ENCODE measurements at regions not wholly inside any gene's neighbourhood (a gene's known extent, or its start where the extent isn't known, plus 50 kb on each side); places are given as distances from the start of the nearest gene placed in this dataset.
"Not testable (repeated sequence)": the region's sequence is repeated elsewhere in the genome, so short reads cannot be mapped to it uniquely, and the experiment has no call there.

GRCh38 chr6:11845664-11846577 lies 67.3 kb upstream of the ADTRP start:
- Histone ChIP-seq H3K4me1 (ENCODE audit: control insufficient read depth, insufficient read depth, low read length) (peaks cover 9% of the 10 kb centered on the region), H3K9me3 (ENCODE audit: control insufficient read depth, insufficient read depth, low read depth, low read length) (no peaks in the 10 kb centered on the region), H3K4me3 (ENCODE audit: low read depth, low read length) (no peak overlapping the region), H3K27ac (ENCODE audit: extremely low read depth, low read depth, low read length) (no peak overlapping the region), H3K36me3 (ENCODE audit: control insufficient read depth in 2 of 2, insufficient read depth in 1 of 2, low read length in 2 of 2) (no peaks in the 10 kb centered on the region)
- CTCF ChIA-PET: interaction anchor here (0.6 kb wide), 1 partner anchor 74 kb away, joined by 3 read pairs; no protein-coding TSS in a partner anchor
- POLR2A ChIA-PET: no interaction called here
- no peak for TF ChIP-seq ZNF626 (tag by site-specific recombination; IDR thresholded peaks at IDR 0.05)
- no peak for TF ChIP-seq KLF9 (tag by site-specific recombination; IDR thresholded peaks at IDR 0.05; ENCODE audit: low read depth)
- no peak for TF ChIP-seq HOXA7 (CRISPR knock-in tag; IDR thresholded peaks at IDR 0.05; ENCODE audit: borderline replicate concordance)
- TF ChIP-seq ZNF133 (tag by site-specific recombination; IDR thresholded peaks at IDR 0.05): no peak
- TF ChIP-seq ZNF596 (tag by site-specific recombination; IDR thresholded peaks at IDR 0.05): no peak
- no peak for TF ChIP-seq ZNF26 (tag by site-specific recombination; IDR thresholded peaks at IDR 0.05)
- no peak for TF ChIP-seq ZNF449 (tag by site-specific recombination; IDR thresholded peaks at IDR 0.05)

GRCh38 chr6:11842795-11843194 lies 64.2 kb upstream of the ADTRP start:
- H3K4me1 ChIP-seq (ENCODE audit: control insufficient read depth, insufficient read depth, low read length); CTCF ChIA-PET; H3K9me3 ChIP-seq (ENCODE audit: control insufficient read depth, insufficient read depth, low read depth, low read length); H3K4me3 ChIP-seq (ENCODE audit: low read depth, low read length); POLR2A ChIA-PET; H3K27ac ChIP-seq (ENCODE audit: extremely low read depth, low read depth, low read length); H3K36me3 ChIP-seq (ENCODE audit: control insufficient read depth in 2 of 2, insufficient read depth in 1 of 2, low read length in 2 of 2): not testable (repeated sequence)

- CTCF ChIA-PET: interaction anchor here (1.0 to 1.3 kb wide), 2 partner anchors 9 to 10 kb away, joined by 3 to 5 read pairs; no protein-coding TSS in a partner anchor
Observed at GRCh38 chr6:11835065-11835464, 56.5 kb upstream of the ADTRP start.

More at GRCh38 chr6:11835065-11835464, 56.5 kb upstream of the ADTRP start:
- no peaks in the 10 kb centered on the region for H3K36me3 ChIP-seq (ENCODE audit: control insufficient read depth in 2 of 2, insufficient read depth in 1 of 2, low read length in 2 of 2)
- POLR2A ChIA-PET: no interaction called here
- TF ChIP-seq ZBTB48 (tag by site-specific recombination; IDR thresholded peaks at IDR 0.05) (no peak), PRDM6 (tag by site-specific recombination; IDR thresholded peaks at IDR 0.05) (no peak), PATZ1 (tag by site-specific recombination; IDR thresholded peaks at IDR 0.05) (no peak)
- H3K4me1 ChIP-seq (ENCODE audit: control insufficient read depth, insufficient read depth, low read length): peaks cover 4% of the 10 kb centered on the region; the same call in 1 of the 2 replicates
- H3K9me3 ChIP-seq (ENCODE audit: control insufficient read depth, insufficient read depth, low read depth, low read length): no peaks in the 10 kb centered on the region
- no peak overlapping the region for H3K4me3 ChIP-seq (ENCODE audit: low read depth, low read length)
- H3K27ac ChIP-seq (ENCODE audit: extremely low read depth, low read depth, low read length): no peak overlapping the region
